T1000 (cell line): ENCODE measurements at regions not wholly inside any gene's neighbourhood (a gene's known extent, or its start where the extent isn't known, plus 50 kb on each side); places are given as distances from the start of the nearest gene placed in this dataset.
"Not testable (repeated sequence)": the region's sequence is repeated elsewhere in the genome, so short reads cannot be mapped to it uniquely, and the experiment has no call there.

Source experiments
- DNase-seq: peaks from one replicate; lab custom pipeline; 2025; ENCODE audit warnings: mixed read lengths; lab: John Stamatoyannopoulos, UW

DNA sequence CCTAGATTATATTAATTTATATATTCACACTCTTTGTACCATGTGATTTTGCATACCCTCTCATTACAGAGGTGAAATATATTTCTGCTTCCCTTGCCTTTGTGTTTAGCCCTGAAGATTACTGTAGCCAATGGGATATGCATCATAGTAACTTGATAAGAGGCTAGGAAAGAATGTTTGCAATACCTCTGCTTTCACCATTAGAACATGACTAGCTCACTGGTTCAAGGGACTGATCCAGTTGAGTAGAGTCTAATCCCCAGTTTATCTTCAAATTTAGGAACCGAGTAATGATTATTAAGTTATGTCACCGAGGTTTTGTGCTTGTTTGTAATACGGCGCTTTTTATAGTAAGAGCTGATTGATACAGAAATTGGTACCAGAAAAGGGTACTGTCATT lies 552.6 kb upstream of the GJE1 start:
- no peak for DNase-seq

DNA sequence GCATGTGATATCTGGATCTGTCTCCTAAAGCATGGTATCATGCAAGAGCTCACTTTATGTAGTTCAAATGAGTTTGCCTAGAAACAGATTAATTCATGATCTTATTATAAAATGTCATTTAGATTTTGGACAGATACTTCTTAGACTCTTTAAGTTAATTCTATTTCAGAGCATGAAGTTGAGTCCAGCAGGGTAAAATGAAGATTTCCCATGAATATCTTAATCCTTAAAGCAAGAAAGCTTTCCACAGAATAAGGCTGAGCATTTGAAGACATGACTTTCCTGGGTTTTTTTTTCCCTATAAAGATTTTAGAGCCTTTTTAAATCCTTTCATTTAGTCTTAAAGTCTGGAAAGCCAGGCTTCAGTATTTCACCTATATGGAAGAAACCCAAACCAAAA lies 556.0 kb upstream of the GJE1 start:
- no peak for DNase-seq

DNA sequence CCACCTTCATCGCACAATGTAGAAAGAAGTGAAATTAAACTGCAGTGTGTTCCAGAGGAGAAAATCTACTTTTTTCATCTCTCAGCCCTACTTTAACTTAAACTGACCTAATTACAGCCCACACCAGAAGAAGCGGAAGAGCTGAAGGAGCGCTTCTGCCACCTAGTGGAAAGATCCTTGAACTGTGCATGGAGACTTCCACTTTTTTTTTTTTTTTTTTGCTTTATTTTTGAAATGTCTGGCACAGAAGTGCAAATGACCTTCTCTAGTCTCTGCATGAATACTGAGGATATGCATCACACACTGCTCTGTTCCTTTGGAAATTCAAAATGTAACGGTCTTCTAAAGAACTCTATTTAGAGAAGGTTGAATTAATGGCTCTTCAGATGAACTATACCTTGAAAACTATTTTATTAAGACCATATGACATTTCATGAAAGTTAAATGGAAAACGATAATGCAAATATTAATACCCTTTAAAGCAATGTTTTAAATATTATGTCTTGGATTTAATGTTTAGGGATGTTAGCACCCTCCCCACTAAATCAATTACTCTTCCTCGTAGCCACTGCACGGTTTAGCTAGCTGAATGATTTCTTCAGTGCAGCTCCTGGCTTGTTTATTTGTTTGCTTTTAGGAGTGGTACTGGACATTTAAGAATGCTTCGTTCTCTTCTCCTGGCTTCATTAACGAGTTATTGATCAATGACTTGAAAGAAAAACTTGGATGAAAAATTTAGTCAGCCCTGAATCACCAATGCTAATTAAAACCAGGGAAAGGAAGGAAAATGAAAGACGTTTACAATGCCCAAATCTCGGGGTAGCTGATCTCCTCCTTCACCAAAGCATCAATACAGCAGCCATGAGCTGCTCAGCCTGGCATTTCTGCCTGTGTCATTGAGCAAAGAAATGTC lies 569.6 kb upstream of the GJE1 start:
- peak; percentile 27 for DNase-seq

DNA sequence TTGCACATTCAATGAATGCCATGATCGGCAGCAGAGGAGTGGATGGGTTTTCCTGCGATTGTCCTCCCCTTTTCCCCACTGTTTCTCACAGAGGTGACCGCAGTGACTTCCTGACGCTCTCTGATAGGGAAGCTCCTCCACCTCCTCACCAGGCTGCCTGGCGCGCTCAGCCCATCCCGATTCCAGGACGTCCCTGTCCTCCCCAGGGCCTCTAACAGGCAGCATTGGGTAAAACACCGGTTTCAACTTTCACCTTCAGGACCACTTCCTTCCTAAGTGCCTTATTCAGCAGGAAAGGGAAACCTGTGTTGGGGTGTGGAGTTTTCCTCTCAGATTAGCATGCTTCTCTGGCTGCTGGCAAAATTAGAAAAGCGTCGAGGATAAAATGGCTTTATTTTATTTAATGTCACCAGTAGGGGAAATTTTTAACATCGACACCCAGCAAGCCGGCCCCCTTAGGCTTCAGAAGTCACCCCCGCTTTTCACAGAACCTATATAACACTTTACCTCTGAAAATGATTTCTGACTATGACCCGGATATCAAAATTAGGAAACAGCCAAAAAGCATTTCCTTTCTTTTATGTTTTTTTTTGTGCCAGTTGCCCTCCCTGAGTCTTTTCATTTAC lies 570.4 kb upstream of the GJE1 start:
- no peak for DNase-seq

DNA sequence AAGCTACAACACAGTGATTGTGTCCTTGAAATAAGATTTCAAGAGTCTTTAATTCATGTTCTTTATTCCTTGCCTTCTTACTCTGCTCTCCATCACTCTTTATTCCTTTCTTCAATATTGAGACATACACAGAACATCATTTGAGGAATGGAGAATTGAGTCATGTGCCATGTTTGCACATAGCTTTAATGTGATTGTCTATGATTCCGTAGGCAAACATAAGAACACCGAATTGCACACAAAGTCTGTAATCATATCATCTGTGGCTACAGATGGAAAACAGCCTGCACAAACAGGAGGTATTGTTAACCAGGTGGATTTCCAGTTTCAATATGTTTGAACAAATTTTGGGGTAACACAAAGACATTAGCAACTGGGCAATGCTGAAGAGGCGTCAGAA lies 571.6 kb upstream of the GJE1 start:
- DNase-seq, result no peak

DNA sequence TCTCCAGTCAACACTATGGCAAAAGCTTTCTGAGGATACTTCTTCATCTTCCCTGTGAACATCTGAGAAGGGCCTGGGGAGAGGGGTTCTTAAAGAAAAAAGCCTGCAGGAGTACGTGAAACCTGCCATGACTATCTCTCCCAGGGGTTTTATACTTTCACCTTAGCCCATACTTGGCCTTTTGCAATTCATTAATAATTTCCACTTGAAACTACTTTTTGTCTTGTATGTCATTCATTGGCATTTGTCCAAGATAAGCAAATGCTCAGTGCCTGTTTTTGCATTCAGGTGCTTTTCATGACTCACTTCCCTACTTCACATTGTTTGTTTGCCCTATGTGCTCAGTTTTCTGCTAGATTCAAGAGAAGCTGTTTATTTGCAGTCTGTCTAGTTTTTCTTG lies 580.3 kb upstream of the GJE1 start:
- no peak for DNase-seq

DNA sequence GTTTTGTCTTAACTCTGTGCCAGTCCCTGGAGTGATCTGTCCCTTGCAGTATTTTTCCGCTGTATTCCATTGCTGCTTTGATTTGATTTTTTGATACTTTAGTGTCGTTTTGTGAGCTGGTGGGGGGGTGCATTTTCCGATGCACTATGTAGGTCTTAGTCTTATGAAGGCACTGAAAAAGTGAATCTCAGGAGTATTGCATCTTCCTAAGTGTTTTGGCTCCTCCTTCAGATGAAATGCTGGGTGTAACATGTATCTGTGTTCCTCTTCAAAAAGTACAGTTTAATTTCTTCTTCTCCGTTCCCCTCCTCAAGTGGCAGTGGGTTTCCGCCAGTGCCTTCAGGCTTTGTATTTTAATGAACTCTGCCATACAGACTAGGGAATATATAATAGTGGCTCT lies 580.7 kb upstream of the GJE1 start:
- DNase-seq, result no peak

DNA sequence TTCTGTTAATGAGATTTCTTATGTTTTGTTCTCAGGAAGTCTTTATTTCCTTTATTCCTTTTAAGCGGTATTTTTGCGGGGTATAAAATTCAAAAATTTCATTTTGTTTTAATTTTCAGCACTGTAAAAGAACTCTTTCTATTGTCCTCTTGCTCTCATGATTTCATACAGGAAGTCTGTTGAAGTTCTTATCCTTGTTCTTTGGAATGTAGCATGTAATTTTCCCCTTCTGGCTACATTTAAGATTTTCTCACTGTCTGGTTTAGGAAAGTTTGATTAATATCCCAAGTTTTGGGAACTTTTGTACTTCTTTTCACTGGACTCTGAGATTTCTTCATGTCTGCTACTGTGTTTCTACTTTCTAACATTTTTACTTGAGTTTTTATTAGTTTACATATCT lies 581.4 kb upstream of the GJE1 start:
- DNase-seq, result no peak

DNA sequence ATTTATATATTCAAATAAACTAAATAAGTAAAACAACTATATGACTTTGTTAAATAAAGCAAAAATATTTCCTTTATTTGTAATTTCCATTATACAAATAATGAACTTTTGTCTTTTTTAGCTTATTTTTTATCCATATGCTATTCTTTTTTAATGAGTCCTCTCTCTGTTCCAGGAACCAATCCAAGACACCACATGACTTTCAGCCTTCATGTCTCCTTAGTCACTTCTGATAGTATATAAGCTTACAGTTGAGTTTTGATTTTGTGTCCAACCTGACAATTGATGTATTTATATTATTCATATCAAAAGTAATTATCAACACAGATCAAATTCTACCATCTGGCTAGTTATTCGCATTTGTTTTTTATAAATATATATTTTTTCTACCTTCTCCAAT lies 582.3 kb upstream of the GJE1 start:
- DNase-seq, result no peak

GRCh38 chr6:141548966-141549365 lies 583.8 kb upstream of the GJE1 start:
- DNase-seq, result peak; percentile 34

DNA sequence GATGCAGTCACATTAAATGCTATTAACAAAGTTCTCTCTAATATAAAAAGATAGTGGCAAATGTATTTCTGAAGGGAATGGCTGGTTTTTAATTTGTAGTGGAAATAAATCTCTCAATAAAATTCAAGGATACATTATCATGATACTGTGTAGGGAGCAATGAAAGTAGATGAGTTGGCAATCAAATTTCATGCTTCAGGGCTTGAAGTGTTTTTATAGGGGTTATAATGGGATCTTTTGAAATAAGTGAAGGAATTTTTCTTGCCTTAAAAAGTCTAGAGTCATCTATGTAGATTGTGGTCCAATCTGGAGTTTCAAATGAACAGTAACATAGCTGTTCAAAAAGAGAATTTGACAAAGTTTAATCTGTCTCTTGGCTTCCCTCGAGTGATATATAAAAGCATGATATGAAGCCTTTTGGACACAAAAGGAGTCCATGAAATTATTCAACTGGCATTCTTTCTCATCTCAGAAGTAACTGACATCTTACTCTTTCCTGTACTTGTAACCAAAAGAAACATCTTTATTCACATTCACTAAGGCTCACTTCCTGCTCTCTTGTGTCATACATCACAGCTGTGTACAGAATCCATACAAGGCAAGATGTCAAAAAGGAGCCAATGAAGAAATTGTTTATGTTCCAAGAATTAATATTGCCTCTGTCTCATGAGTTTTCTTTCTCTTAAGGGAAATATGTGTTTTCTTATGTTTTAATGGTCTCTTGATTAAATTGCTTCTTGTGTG lies 591.0 kb upstream of the GJE1 start:
- DNase-seq, result no peak

- DNase-seq, result no peak
Observed at GRCh38 chr6:141540207-141540606, 592.5 kb upstream of the GJE1 start.

- DNase-seq, result no peak
Observed at GRCh38 chr6:141539617-141540016, 593.1 kb upstream of the GJE1 start.

DNA sequence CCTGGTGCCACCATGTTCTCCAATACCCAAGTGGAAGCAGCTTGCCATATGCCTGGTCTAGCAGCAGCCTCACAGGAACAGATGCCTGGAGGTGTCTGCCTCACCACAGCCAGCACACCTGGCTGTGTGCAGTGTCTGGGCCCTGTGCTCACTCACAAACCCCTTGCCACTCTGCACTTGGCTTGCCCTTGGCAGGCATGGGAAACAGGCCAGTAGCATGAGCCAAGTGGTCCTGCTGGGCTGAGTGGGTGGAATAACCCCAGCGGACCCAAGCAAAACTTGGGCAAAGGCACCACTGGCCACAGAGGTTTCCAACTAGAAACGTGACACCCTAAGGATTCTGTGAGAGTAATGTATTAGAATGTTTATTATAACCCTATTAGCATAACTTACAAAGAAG lies 600.5 kb upstream of the GJE1 start:
- DNase-seq, result no peak

DNA sequence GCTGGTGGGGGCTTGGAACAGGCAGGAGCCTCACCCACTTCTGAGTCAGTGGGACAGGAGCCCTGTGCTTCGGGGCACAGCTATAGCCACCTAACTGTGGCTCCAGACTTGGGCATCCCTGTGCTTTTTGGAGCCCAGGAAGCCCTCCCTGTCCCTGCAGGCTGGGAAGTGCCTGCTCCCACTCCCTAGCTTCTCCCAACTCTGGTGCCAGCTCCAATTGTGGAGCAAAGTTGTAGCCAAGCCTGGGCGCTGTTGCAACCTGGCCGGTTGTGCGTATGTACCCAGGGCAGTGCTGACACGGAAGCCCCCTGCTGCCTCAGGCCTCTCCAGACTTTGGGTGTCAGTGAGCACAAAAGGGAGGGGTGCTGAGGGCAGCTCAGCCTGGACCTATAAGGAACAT lies 601.7 kb upstream of the GJE1 start:
- no peak for DNase-seq

GRCh38 chr6:141528596-141528995 lies 604.1 kb upstream of the GJE1 start:
- no peak for DNase-seq

GRCh38 chr6:141526985-141527384 lies 605.7 kb upstream of the GJE1 start:
- DNase-seq, result no peak

DNA sequence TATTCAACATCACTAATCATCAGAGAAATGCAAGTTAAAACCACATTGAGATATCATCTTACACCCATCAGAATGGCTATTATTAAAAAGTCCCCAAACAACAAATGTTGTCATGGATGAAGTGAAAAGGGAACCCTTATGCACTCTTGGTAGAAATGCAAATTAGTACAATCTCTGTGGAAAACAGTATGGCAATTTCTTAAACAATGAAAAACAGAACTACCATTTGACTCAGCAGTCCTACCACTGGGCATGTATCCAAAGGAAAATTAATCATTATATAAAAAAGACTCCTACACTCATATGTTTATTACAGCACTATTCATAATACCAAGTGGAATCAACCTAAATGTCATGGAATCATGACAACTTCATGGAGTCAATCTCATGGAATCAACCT lies 611.3 kb upstream of the GJE1 start:
- DNase-seq, result no peak

GRCh38 chr6:141513830-141514229 lies 618.9 kb upstream of the GJE1 start:
- no peak for DNase-seq

- DNase-seq, result no peak
Observed at GRCh38 chr6:141510803-141511202, 621.9 kb upstream of the GJE1 start.

- DNase-seq, result not testable (repeated sequence)
Observed at GRCh38 chr6:141506062-141506461, 626.7 kb upstream of the GJE1 start.

DNA sequence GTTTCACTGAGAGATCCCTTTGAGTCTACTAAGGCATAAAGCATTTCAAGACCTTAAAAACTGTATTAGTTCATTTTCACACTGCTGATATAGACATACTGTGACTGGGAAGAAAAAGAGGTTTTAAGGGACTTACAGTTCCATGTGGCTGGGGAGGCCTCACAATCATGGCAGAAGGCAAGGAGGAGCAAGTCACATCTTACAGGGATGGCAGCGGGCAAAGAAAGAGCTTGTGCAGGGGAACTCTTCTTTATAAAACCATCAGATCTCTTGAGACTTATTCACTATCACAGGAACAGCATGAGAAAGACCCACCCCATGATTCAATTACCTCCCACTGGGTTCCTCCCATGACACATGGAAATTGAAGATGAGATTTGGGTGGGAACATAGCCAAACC lies 628.4 kb upstream of the GJE1 start:
- DNase-seq, result not testable (repeated sequence)

- DNase-seq, result no peak
Observed at GRCh38 chr6:141501616-141502015, 631.1 kb upstream of the GJE1 start.
